ENCODE measurements at regions not wholly inside any gene's neighbourhood (a gene's known extent, or its start where the extent isn't known, plus 50 kb on each side); places are given as distances from the start of the nearest gene placed in this dataset.

DNA sequence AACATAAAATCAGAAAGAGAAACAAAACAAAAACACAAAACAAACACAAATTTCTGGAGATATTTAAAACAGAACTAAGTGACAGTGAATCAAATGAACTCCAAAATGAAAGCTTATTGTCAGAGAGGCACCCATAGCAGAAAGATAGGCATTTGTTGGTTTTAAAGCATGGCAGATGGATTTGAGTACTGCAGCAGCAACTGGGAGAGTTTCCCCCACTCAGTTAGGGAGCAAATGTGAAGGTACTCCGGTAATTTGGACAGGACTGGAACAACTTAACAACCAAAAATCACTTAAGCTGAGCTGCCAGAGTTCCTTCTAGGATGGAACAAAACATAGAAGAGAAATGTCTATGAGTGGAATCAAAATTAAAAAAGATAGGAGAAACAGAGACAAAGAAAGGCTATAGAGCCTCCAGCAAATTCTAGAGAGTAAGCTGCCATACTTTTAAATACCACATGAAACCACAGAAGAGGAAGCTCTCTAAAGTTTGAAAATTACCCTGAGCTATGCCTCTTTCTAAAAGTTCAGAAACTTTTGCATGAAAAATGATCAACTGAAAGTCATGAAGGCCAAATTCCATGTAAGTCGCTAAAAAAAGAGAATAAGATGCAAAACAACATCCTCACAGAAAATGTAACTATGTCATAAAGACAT lies 1248.3 kb upstream of the USP15 start:
- H3K9me2 ChIP-seq (ENCODE audit: insufficient read depth), result no peaks in the 10 kb centered on the region
- no peaks in the 10 kb centered on the region for H3K4me1 ChIP-seq (ENCODE audit: insufficient read depth)
- 29 to 36% methylated on average over 2 of the region's 2 CpGs for WGBS, 2 experiments (ENCODE audit: low coverage in 1 of 2, low lambda C conversion rate in 2 of 2, missing lambda C conversion rate in 2 of 2)
- no peaks in the 10 kb centered on the region for H4K20me1 ChIP-seq (ENCODE audit: insufficient read depth)
- no peak overlapping the region for H3K4me3 ChIP-seq
- no peak overlapping the region for H2AFZ ChIP-seq
- no peaks in the 10 kb centered on the region for H3K9me3 ChIP-seq (ENCODE audit: low read depth)
- in situ Hi-C loops (cut with MboI), result no loop called here
- no peaks in the 10 kb centered on the region for H3K27me3 ChIP-seq (replicated peaks; ENCODE audit: insufficient read depth)
- DNase-seq, result no peak
- H3K27ac ChIP-seq, result no peak overlapping the region
- no peaks in the 10 kb centered on the region for H3K79me2 ChIP-seq (ENCODE audit: insufficient read depth)
- no peak overlapping the region for H3K4me2 ChIP-seq (ENCODE audit: unreplicated experiment)
- TF ChIP-seq EZH2phosphoT487 (IDR thresholded peaks at IDR 0.05; ENCODE audit: insufficient read depth, low read depth) (no peak), EZH2 (IDR thresholded peaks at IDR 0.05; ENCODE audit: insufficient read depth, poor library complexity, severe bottlenecking) (no peak)
- H3K9ac ChIP-seq, result no peak overlapping the region
- no peaks in the 10 kb centered on the region for H3F3A ChIP-seq (ENCODE audit: insufficient read depth)
- no peaks in the 10 kb centered on the region for H3K36me3 ChIP-seq (ENCODE audit: low read depth)

DNA sequence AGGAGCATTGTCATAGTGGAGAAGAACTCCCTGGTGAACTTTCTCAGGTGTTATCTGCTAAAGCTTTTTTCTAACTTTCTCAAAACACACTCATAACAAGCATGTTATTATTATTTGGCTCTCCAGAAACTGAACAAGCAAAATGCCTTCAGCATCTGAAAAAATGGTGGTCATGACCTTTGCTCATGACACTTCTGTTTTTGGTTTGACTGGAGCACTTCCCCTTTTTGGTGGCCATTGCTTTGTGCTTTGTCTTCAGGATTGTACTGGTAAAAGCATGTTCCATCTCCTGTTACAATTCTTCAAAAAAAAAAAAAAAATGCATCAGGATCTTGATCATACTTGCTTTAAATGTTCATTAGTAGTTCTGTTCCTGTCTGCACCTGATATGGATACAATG lies 1241.6 kb upstream of the USP15 start:
- Histone ChIP-seq H4K20me1 (ENCODE audit: insufficient read depth) (no peaks in the 10 kb centered on the region), H3K27me3 (replicated peaks; ENCODE audit: insufficient read depth) (no peaks in the 10 kb centered on the region), H3K9ac (no peak overlapping the region), H3F3A (ENCODE audit: insufficient read depth) (no peaks in the 10 kb centered on the region), H3K4me3 (no peak overlapping the region), H3K4me1 (ENCODE audit: insufficient read depth) (no peaks in the 10 kb centered on the region), H3K9me3 (ENCODE audit: low read depth) (no peaks in the 10 kb centered on the region), H3K36me3 (ENCODE audit: low read depth) (no peaks in the 10 kb centered on the region), H3K27ac (no peak overlapping the region), H2AFZ (no peak overlapping the region), H3K79me2 (ENCODE audit: insufficient read depth) (no peaks in the 10 kb centered on the region), H3K4me2 (ENCODE audit: unreplicated experiment) (no peak overlapping the region), H3K9me2 (ENCODE audit: insufficient read depth) (no peaks in the 10 kb centered on the region)
- TF ChIP-seq EZH2phosphoT487 (IDR thresholded peaks at IDR 0.05; ENCODE audit: insufficient read depth, low read depth) (no peak), EZH2 (IDR thresholded peaks at IDR 0.05; ENCODE audit: insufficient read depth, poor library complexity, severe bottlenecking) (no peak)
- in situ Hi-C loops (cut with MboI), result no loop called here
- DNase-seq, result no peak

DNA sequence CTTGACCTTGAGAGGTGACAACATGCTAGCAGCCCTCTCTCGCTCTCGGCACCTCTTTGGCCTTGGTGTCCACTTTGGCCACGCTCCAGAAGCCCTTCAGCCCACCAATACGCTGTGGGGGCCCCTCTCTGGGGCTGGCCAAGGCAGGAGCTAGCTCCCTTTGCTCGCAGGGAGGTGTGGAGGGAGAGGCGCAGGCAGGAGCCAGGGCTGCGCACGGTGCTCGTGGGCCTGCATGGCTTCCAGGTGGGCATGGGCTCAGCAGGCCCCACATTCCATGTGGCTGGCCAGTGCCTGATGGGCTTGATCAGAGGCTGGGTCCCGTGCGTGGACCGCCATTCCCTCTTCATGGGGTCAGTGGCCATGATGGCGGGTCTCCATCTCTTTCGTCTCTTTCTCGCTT lies 1237.0 kb upstream of the USP15 start:
- Histone ChIP-seq H3K27ac (no peak overlapping the region), H3K9me2 (ENCODE audit: insufficient read depth) (no peaks in the 10 kb centered on the region), H4K20me1 (ENCODE audit: insufficient read depth) (no peaks in the 10 kb centered on the region), H3K79me2 (ENCODE audit: insufficient read depth) (no peaks in the 10 kb centered on the region), H3K9ac (no peak overlapping the region), H3K4me3 (no peak overlapping the region), H3F3A (ENCODE audit: insufficient read depth) (no peaks in the 10 kb centered on the region), H3K4me1 (ENCODE audit: insufficient read depth) (no peaks in the 10 kb centered on the region), H3K9me3 (ENCODE audit: low read depth) (no peaks in the 10 kb centered on the region), H3K36me3 (ENCODE audit: low read depth) (no peaks in the 10 kb centered on the region), H3K27me3 (replicated peaks; ENCODE audit: insufficient read depth) (no peaks in the 10 kb centered on the region), H3K4me2 (ENCODE audit: unreplicated experiment) (no peak overlapping the region), H2AFZ (no peak overlapping the region)
- no peak for TF ChIP-seq EZH2 (IDR thresholded peaks at IDR 0.05; ENCODE audit: insufficient read depth, poor library complexity, severe bottlenecking)
- no peak for TF ChIP-seq EZH2phosphoT487 (IDR thresholded peaks at IDR 0.05; ENCODE audit: insufficient read depth, low read depth)
- WGBS, 2 experiments (ENCODE audit: low coverage in 1 of 2, low lambda C conversion rate in 2 of 2, missing lambda C conversion rate in 2 of 2), result 53 to 55% methylated on average over 15 of the region's 15 CpGs
- in situ Hi-C loops (cut with MboI), result no loop called here
- no peak for DNase-seq

DNA sequence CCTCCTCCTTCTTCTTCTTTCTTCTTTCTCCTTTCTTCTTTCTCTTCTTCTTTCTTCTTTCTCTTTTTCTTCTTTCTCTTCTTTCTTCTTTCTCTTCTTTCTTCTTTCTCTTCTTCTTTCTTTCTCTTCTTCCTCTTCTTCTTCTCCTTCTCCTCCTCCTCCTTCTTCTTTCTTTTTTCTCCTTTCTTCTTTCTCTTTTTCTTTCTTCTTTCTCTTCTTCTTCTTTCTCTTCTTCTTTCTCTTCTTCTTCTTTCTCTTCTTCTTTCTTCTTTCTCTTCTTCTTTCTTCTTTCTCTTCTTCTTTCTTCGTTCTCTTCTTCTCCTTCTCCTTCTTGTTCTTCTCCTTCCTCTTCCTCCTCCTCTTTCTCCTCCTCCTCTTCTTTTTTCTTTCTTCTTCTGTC lies 1230.7 kb upstream of the USP15 start:
- Histone ChIP-seq H3K4me1 (ENCODE audit: insufficient read depth) (no peaks in the 10 kb centered on the region), H3K9ac (no peak overlapping the region), H3K27ac (no peak overlapping the region), H3F3A (ENCODE audit: insufficient read depth) (no peaks in the 10 kb centered on the region), H3K36me3 (ENCODE audit: low read depth) (no peaks in the 10 kb centered on the region), H3K4me3 (no peak overlapping the region), H4K20me1 (ENCODE audit: insufficient read depth) (no peaks in the 10 kb centered on the region), H3K9me3 (ENCODE audit: low read depth) (no peaks in the 10 kb centered on the region), H3K9me2 (ENCODE audit: insufficient read depth) (no peaks in the 10 kb centered on the region), H3K4me2 (ENCODE audit: unreplicated experiment) (no peak overlapping the region), H3K79me2 (ENCODE audit: insufficient read depth) (no peaks in the 10 kb centered on the region), H2AFZ (no peak overlapping the region), H3K27me3 (replicated peaks; ENCODE audit: insufficient read depth) (no peaks in the 10 kb centered on the region)
- in situ Hi-C loops (cut with MboI), result no loop called here
- WGBS, 2 experiments (ENCODE audit: low coverage in 1 of 2, low lambda C conversion rate in 2 of 2, missing lambda C conversion rate in 2 of 2), result 8 to 25% methylated on average over 1 of the region's 1 CpG
- no peak for DNase-seq
- TF ChIP-seq EZH2phosphoT487 (IDR thresholded peaks at IDR 0.05; ENCODE audit: insufficient read depth, low read depth) (no peak), EZH2 (IDR thresholded peaks at IDR 0.05; ENCODE audit: insufficient read depth, poor library complexity, severe bottlenecking) (no peak)

DNA sequence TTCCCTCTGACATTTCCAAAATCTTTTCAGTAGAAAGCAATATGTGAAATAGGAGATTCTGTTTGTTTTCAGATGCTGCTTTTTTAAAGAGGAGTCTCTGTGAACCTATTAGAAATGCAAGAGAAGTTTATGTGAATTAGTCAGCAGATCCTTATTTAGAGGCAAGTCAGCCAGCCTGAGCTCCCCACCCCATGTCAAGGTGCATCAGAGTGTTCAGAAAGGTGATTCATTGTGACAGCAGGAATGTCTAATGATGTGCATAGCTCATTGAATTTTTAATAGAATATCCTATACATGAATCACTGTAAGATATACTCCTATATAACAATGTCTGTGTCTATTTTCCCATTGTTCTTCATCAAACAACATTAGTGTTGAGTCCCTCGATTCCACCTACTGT lies 1222.4 kb upstream of the USP15 start:
- no peaks in the 10 kb centered on the region for H3F3A ChIP-seq (ENCODE audit: insufficient read depth)
- no peak overlapping the region for H3K4me3 ChIP-seq
- H3K27ac ChIP-seq, result no peak overlapping the region
- no peaks in the 10 kb centered on the region for H4K20me1 ChIP-seq (ENCODE audit: insufficient read depth)
- H3K9ac ChIP-seq, result no peak overlapping the region
- H3K36me3 ChIP-seq (ENCODE audit: low read depth), result no peaks in the 10 kb centered on the region
- no peaks in the 10 kb centered on the region for H3K4me1 ChIP-seq (ENCODE audit: insufficient read depth)
- no peak for TF ChIP-seq EZH2 (IDR thresholded peaks at IDR 0.05; ENCODE audit: insufficient read depth, poor library complexity, severe bottlenecking)
- TF ChIP-seq EZH2phosphoT487 (IDR thresholded peaks at IDR 0.05; ENCODE audit: insufficient read depth, low read depth), result no peak
- H2AFZ ChIP-seq, result no peak overlapping the region
- no peak for DNase-seq
- in situ Hi-C loops (cut with MboI), result no loop called here
- 0 to 4% methylated on average over 1 of the region's 1 CpG for whole genome bisulfite sequencing, 2 experiments (ENCODE audit: low coverage in 1 of 2, low lambda C conversion rate in 2 of 2, missing lambda C conversion rate in 2 of 2)
- H3K79me2 ChIP-seq (ENCODE audit: insufficient read depth), result no peaks in the 10 kb centered on the region
- H3K9me2 ChIP-seq (ENCODE audit: insufficient read depth), result no peaks in the 10 kb centered on the region
- no peaks in the 10 kb centered on the region for H3K9me3 ChIP-seq (ENCODE audit: low read depth)
- no peak overlapping the region for H3K4me2 ChIP-seq (ENCODE audit: unreplicated experiment)
- no peaks in the 10 kb centered on the region for H3K27me3 ChIP-seq (replicated peaks; ENCODE audit: insufficient read depth)
